OCI-LY1 (cell line): ENCODE measurements at regions not wholly inside any gene's neighbourhood (a gene's known extent, or its start where the extent isn't known, plus 50 kb on each side); places are given as distances from the start of the nearest gene placed in this dataset.

ENCODE experiments used
- CTCF ChIP-seq: fragments of 200-600 bp; sonication (generic), shearing (Covaris generic); IDR thresholded peaks from 2 replicates; pipeline ENCODE4 v1.5.1; 2017; ENCODE audit warnings: mild to moderate bottlenecking, antibody characterized with exemption, low read length, moderate library complexity, mixed read lengths
- EZH2 ChIP-seq: fragments of 200-600 bp; sonication (generic), shearing (Covaris generic); IDR thresholded peaks from 2 replicates; pipeline ENCODE4 v1.8.0; 2017; ENCODE audit warnings: borderline replicate concordance, mixed run types, mild to moderate bottlenecking, antibody characterized with exemption, low read length, moderate library complexity, mixed read lengths

- TF ChIP-seq CTCF (no peak), EZH2 (no peak)
Observed at GRCh38 chr2:177026253-177026652, 186.3 kb upstream of the HNRNPA3 start.
